Tibial nerve (tissue), 3 donors: ENCODE measurements at regions not wholly inside any gene's neighbourhood (a gene's known extent, or its start where the extent isn't known, plus 50 kb on each side); places are given as distances from the start of the nearest gene placed in this dataset.

ENCODE experiments used
- EP300 ChIP-seq, 2 donors: sonication (generic); formaldehyde crosslinking; IDR thresholded peaks; one replicate each; pipeline ENCODE4 v1.6.1; 2017; ENCODE audit warnings: antibody characterized with exemption in 2 of 2, mild to moderate bottlenecking in 1 of 2
- POLR2A ChIP-seq, 2 donors: fragments of 450-650 bp; IDR thresholded peaks; one replicate each; pipeline ENCODE4 v1.6.1; 2017; ENCODE audit warnings: antibody characterized with exemption in 2 of 2, mild to moderate bottlenecking in 2 of 2, moderate library complexity in 2 of 2

- TF ChIP-seq POLR2A (IDR thresholded peaks at IDR 0.05) (no peak), EP300 (IDR thresholded peaks at IDR 0.05) (no peak)
Observed at GRCh38 chr14:71286126-71286525, 378.9 kb downstream of the PCNX1 start.
